ENCODE measurements at regions not wholly inside any gene's neighbourhood (a gene's known extent, or its start where the extent isn't known, plus 50 kb on each side); places are given as distances from the start of the nearest gene placed in this dataset.

GRCh38 chr3:27883266-27883665 lies 161.1 kb upstream of the EOMES start:
- no peak for TF ChIP-seq CTCF (IDR thresholded peaks at IDR 0.05; ENCODE audit: low read depth, low read length, poor library complexity, severe bottlenecking)
- no peak for TF ChIP-seq EZH2phosphoT487 (IDR thresholded peaks at IDR 0.05; ENCODE audit: borderline replicate concordance, low read length)

All from DOHH2 (cell line).